Left cardiac atrium (tissue), 4 donors: ENCODE measurements at regions not wholly inside any gene's neighbourhood (a gene's known extent, or its start where the extent isn't known, plus 50 kb on each side); places are given as distances from the start of the nearest gene placed in this dataset.

Experiments used
- ATAC-seq, 2 donors: fragments of 200-7000 bp; cut with Tn5 transposase; one replicate each; pipeline ENCODE4 v1.9.1; 2020; ENCODE audit warnings: mild to moderate bottlenecking in 2 of 2, moderate library complexity in 2 of 2
- DNase-seq: peaks from one replicate; pipeline ENCODE4 v3.0.0-alpha.2; 2020
- intact Hi-C, 2 donors: fragments of 100-400 bp; cut with DNase I; formaldehyde crosslinking; loops; one replicate each; pipeline versions ENCODE4 v1.14.1 to v1.15.1; 2022 to 2023
- donor health status: DM: no; HTN: yes; CAD: no.
- donor health status: DM: no; HTN: yes; CAD: no; lungs with severe emphysema.
- donor health status: DM: yes; HTN: yes; CAD: no.
- donor health status: Dilated cardiomyopathy.

GRCh38 chr2:7476371-7476770 lies 559.2 kb downstream of the RNF144A start:
- DNase-seq (no peak), ATAC-seq (no peak)
- intact Hi-C loops: no loop called here

- intact Hi-C loops: no loop called here
- ATAC-seq (no peak), DNase-seq (no peak)
Measured at GRCh38 chr2:7479603-7480002, 562.4 kb downstream of the RNF144A start.

- no peak for ATAC-seq
- intact Hi-C loops: no loop called here
Measured at GRCh38 chr2:7480431-7480830, 563.2 kb downstream of the RNF144A start.

GRCh38 chr2:7490672-7491071 lies 573.5 kb downstream of the RNF144A start:
- no peak for ATAC-seq
- no peak for DNase-seq
- intact Hi-C loops: no loop called here

More at GRCh38 chr2:7480431-7480830, 563.2 kb downstream of the RNF144A start:
- DNase-seq: no peak

GRCh38 chr2:7492719-7493118 lies 575.5 kb downstream of the RNF144A start:
- DNase-seq (no peak), ATAC-seq (no peak)
- intact Hi-C loops: no loop called here

GRCh38 chr2:7497178-7497577 lies 580.0 kb downstream of the RNF144A start:
- DNase-seq (no peak), ATAC-seq (no peak)
- intact Hi-C loops: no loop called here

- ATAC-seq: no peak
- intact Hi-C loops: no loop called here
Measured at GRCh38 chr2:7499018-7499417, 581.8 kb downstream of the RNF144A start.

GRCh38 chr2:7502336-7502735 lies 585.1 kb downstream of the RNF144A start:
- DNase-seq: no peak
- no peak for ATAC-seq
- intact Hi-C loops: no loop called here

More at GRCh38 chr2:7499018-7499417, 581.8 kb downstream of the RNF144A start:
- no peak for DNase-seq

- ATAC-seq: no peak
- intact Hi-C loops: no loop called here
Measured at GRCh38 chr2:7508296-7508943, 591.2 kb downstream of the RNF144A start.

GRCh38 chr2:7510353-7510752 lies 593.1 kb downstream of the RNF144A start:
- intact Hi-C loops: no loop called here
- no peak for ATAC-seq
- no peak for DNase-seq

More at GRCh38 chr2:7508296-7508943, 591.2 kb downstream of the RNF144A start:
- DNase-seq: no peak

GRCh38 chr2:7513834-7514233 lies 596.6 kb downstream of the RNF144A start:
- intact Hi-C loops: no loop called here
- no peak for ATAC-seq
- DNase-seq: no peak

- DNase-seq (no peak), ATAC-seq (no peak)
- intact Hi-C loops: no loop called here
Measured at GRCh38 chr2:7515327-7515726, 598.1 kb downstream of the RNF144A start.

- intact Hi-C loops: no loop called here
- ATAC-seq: no peak
- no peak for DNase-seq
Measured at GRCh38 chr2:7516484-7517063, 599.4 kb downstream of the RNF144A start.

- DNase-seq (no peak), ATAC-seq (no peak)
- intact Hi-C loops: no loop called here
Measured at GRCh38 chr2:7517088-7517487, 599.9 kb downstream of the RNF144A start.

GRCh38 chr2:7517851-7518250 lies 600.6 kb downstream of the RNF144A start:
- intact Hi-C loops: no loop called here
- ATAC-seq: no peak
- no peak for DNase-seq

- ATAC-seq: no peak
- no peak for DNase-seq
- intact Hi-C loops: no loop called here
Measured at GRCh38 chr2:7523481-7524120, 606.4 kb downstream of the RNF144A start.

- DNase-seq: no peak
- no peak for ATAC-seq
- intact Hi-C loops: no loop called here
Measured at GRCh38 chr2:7524195-7524594, 607.0 kb downstream of the RNF144A start.

- intact Hi-C loops: no loop called here
- DNase-seq (no peak), ATAC-seq (no peak)
Measured at GRCh38 chr2:7525746-7526145, 608.5 kb downstream of the RNF144A start.

GRCh38 chr2:7527165-7527722 lies 610.0 kb downstream of the RNF144A start:
- intact Hi-C loops: no loop called here
- no peak for DNase-seq
- ATAC-seq: no peak

GRCh38 chr2:7530001-7530400 lies 612.8 kb downstream of the RNF144A start:
- ATAC-seq (no peak), DNase-seq (no peak)
- intact Hi-C loops: no loop called here

- intact Hi-C loops: no loop called here
- DNase-seq (no peak), ATAC-seq (no peak)
Measured at GRCh38 chr2:7539077-7539476, 621.9 kb downstream of the RNF144A start.
